DND-41 (cell line): ENCODE measurements at regions not wholly inside any gene's neighbourhood (a gene's known extent, or its start where the extent isn't known, plus 50 kb on each side); places are given as distances from the start of the nearest gene placed in this dataset.

ENCODE experiments used
- ATAC-seq: fragments of 200-7000 bp; cut with Tn5 transposase; 3 replicates; pipeline ENCODE4 v1.9.1; 2021; ENCODE audit warnings: low read depth; ENCODE audit not compliant: insufficient read depth
- DNase-seq: peaks from one replicate; pipeline ENCODE4 v3.0.0-alpha.2; 2020
- H2AFZ ChIP-seq: 2 replicates; pipeline ENCODE4 v1.6.0; 2012; ENCODE audit warnings: low read depth, low read length
- H3K27ac ChIP-seq: 2 replicates; pipeline ENCODE4 v1.5.1; 2012; ENCODE audit warnings: low read length, inconsistent platforms
- H3K27me3 ChIP-seq: fragments of 200-600 bp; sonication (generic); 2 replicates; pipeline ENCODE4 v1.6.0; 2012; ENCODE audit warnings: low read length, mild to moderate bottlenecking, inconsistent platforms; ENCODE audit not compliant: insufficient read depth, poor library complexity
- H3K36me3 ChIP-seq: 2 replicates; pipeline ENCODE4 v1.5.1; 2012; ENCODE audit warnings: low read length, inconsistent platforms; ENCODE audit not compliant: insufficient read depth
- H3K4me1 ChIP-seq: 2 replicates; pipeline ENCODE4 v1.5.1; 2012; ENCODE audit warnings: mild to moderate bottlenecking, low read length; ENCODE audit not compliant: insufficient read depth
- H3K4me2 ChIP-seq: 2 replicates; pipeline ENCODE4 v1.6.0; 2012; ENCODE audit warnings: mild to moderate bottlenecking, moderate library complexity, low read length, inconsistent platforms; ENCODE audit not compliant: insufficient read depth
- H3K4me3 ChIP-seq, 2 experiments: fragments of 200-600 bp in 1 of 2; shearing (Covaris generic) in 1 of 2; 2 replicates each; pipeline ENCODE4 v1.5.1; 2012 to 2016; ENCODE audit warnings: inconsistent platforms in 2 of 2, low read length in 2 of 2, mild to moderate bottlenecking in 2 of 2, low read depth in 1 of 2, moderate library complexity in 1 of 2
- H3K79me2 ChIP-seq: 2 replicates; pipeline ENCODE4 v1.6.0; 2012; ENCODE audit warnings: low read length, inconsistent platforms; ENCODE audit not compliant: insufficient read depth
- H3K9ac ChIP-seq: 2 replicates; pipeline ENCODE4 v1.6.0; 2012; ENCODE audit warnings: low read depth, mild to moderate bottlenecking, inconsistent platforms, low read length, moderate library complexity
- H3K9me3 ChIP-seq: 2 replicates; pipeline ENCODE4 v1.5.1; 2012; ENCODE audit warnings: low read length, moderate library complexity, mild to moderate bottlenecking, inconsistent platforms; ENCODE audit not compliant: insufficient read depth, severe bottlenecking
- H4K20me1 ChIP-seq: 2 replicates; pipeline ENCODE4 v1.6.0; 2012; ENCODE audit warnings: low read length; ENCODE audit not compliant: insufficient read depth
- EZH2 ChIP-seq: IDR thresholded peaks from 3 replicates; pipeline ENCODE4 v1.6.1; 2012; ENCODE audit warnings: borderline replicate concordance, low read depth, mild to moderate bottlenecking, moderate library complexity, low read length, inconsistent platforms; ENCODE audit not compliant: severe bottlenecking
- TF ChIP-seq, protein P1 (sequence below): IDR thresholded peaks from 2 replicates; pipeline ENCODE4 v1.5.1; 2012; ENCODE audit warnings: borderline replicate concordance, low read length, moderate library complexity, mild to moderate bottlenecking; ENCODE audit not compliant: poor library complexity, severe bottlenecking; ENCODE audit errors: extremely low read depth

DNA sequence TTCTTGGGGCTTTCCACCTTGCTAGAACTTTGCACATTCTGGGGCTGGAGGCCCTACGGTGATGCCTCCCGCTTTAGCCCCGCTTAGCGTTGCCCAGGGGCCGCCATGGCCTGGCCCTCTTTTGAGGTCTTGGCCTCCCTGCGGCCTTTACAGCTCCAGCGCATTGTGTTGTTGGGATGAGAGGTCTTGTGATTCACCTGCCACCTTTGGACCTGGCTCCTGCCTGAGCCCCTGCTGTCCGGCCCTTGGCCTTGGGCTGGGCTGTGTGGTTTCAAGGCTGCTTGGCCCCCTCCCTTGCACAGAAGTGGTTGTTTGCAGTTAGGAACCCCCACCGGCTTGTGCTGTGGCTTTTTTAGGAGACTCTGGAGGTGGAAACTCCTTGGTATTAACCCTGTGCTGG lies 61.0 kb upstream of the CDH4 start:
- Histone ChIP-seq H3K9me3 (no peaks in the 10 kb centered on the region), H3K36me3 (no peaks in the 10 kb centered on the region), H3K4me1 (no peaks in the 10 kb centered on the region), H3K4me3 (no peak overlapping the region), H3K27ac (no peak overlapping the region), H2AFZ (no peak overlapping the region), H3K79me2 (no peaks in the 10 kb centered on the region), H3K9ac (no peak overlapping the region), H4K20me1 (no peaks in the 10 kb centered on the region), H3K27me3 (peaks cover 15% of the 10 kb centered on the region), H3K4me2 (no peak overlapping the region)
- no peak for ATAC-seq
- TF ChIP-seq EZH2: no peak
- DNase-seq: no peak

- Histone ChIP-seq H3K4me2 (no peak overlapping the region), H3K36me3 (no peaks in the 10 kb centered on the region), H4K20me1 (no peaks in the 10 kb centered on the region), H3K9ac (no peak overlapping the region), H3K27me3 (peaks cover 12% of the 10 kb centered on the region), H3K27ac (no peak overlapping the region), H3K79me2 (no peaks in the 10 kb centered on the region), H3K4me1 (no peaks in the 10 kb centered on the region), H3K4me3 (no peak overlapping the region), H3K9me3 (no peaks in the 10 kb centered on the region), H2AFZ (no peak overlapping the region)
- ATAC-seq (no peak), DNase-seq (no peak)
- TF ChIP-seq EZH2: no peak
- TF ChIP-seq, protein P1, sequence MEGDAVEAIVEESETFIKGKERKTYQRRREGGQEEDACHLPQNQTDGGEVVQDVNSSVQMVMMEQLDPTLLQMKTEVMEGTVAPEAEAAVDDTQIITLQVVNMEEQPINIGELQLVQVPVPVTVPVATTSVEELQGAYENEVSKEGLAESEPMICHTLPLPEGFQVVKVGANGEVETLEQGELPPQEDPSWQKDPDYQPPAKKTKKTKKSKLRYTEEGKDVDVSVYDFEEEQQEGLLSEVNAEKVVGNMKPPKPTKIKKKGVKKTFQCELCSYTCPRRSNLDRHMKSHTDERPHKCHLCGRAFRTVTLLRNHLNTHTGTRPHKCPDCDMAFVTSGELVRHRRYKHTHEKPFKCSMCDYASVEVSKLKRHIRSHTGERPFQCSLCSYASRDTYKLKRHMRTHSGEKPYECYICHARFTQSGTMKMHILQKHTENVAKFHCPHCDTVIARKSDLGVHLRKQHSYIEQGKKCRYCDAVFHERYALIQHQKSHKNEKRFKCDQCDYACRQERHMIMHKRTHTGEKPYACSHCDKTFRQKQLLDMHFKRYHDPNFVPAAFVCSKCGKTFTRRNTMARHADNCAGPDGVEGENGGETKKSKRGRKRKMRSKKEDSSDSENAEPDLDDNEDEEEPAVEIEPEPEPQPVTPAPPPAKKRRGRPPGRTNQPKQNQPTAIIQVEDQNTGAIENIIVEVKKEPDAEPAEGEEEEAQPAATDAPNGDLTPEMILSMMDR: no peak
Observed at GRCh38 chr20:61192337-61192950, 59.6 kb upstream of the CDH4 start.

GRCh38 chr20:61193164-61193563 lies 58.9 kb upstream of the CDH4 start:
- TF ChIP-seq EZH2: no peak
- TF ChIP-seq, protein P1: no peak
- H4K20me1 ChIP-seq: no peaks in the 10 kb centered on the region
- H3K9ac ChIP-seq: no peak overlapping the region
- H3K27me3 ChIP-seq: peaks cover 13% of the 10 kb centered on the region
- no peak for DNase-seq
- no peak overlapping the region for H3K27ac ChIP-seq
- no peak for ATAC-seq
- H3K36me3 ChIP-seq: no peaks in the 10 kb centered on the region
- H3K4me3 ChIP-seq: no peak overlapping the region
- H3K4me2 ChIP-seq: no peak overlapping the region
- no peaks in the 10 kb centered on the region for H3K9me3 ChIP-seq
- no peaks in the 10 kb centered on the region for H3K79me2 ChIP-seq
- no peak overlapping the region for H2AFZ ChIP-seq
- H3K4me1 ChIP-seq: no peaks in the 10 kb centered on the region
